HG02610 (cell line): ENCODE measurements at regions not wholly inside any gene's neighbourhood (a gene's known extent, or its start where the extent isn't known, plus 50 kb on each side); places are given as distances from the start of the nearest gene placed in this dataset.
"Not testable (repeated sequence)": the region's sequence is repeated elsewhere in the genome, so short reads cannot be mapped to it uniquely, and the experiment has no call there.

Source experiments
- ATAC-seq: cut with Tn5 transposase; IDR thresholded peaks from one replicate; pipeline ENCODE4 v1.9.1; 2021; ENCODE audit warnings: mild to moderate bottlenecking, moderate library complexity; ENCODE audit not compliant: unreplicated experiment

- ATAC-seq, result not testable (repeated sequence)
Measured at GRCh38 chr6:148022279-148022678, 320.4 kb upstream of the SASH1 start.

GRCh38 chr6:148027201-148027600 lies 315.4 kb upstream of the SASH1 start:
- ATAC-seq, result no peak

GRCh38 chr6:148035806-148036390 lies 306.7 kb upstream of the SASH1 start:
- ATAC-seq, result no peak

GRCh38 chr6:148037496-148037895 lies 305.1 kb upstream of the SASH1 start:
- no peak for ATAC-seq

GRCh38 chr6:148041546-148041945 lies 301.1 kb upstream of the SASH1 start:
- no peak for ATAC-seq

- ATAC-seq, result no peak
Measured at GRCh38 chr6:148042536-148042935, 300.1 kb upstream of the SASH1 start.

GRCh38 chr6:148044261-148044751 lies 298.3 kb upstream of the SASH1 start:
- ATAC-seq, result no peak

- no peak for ATAC-seq
Measured at GRCh38 chr6:148044921-148045320, 297.7 kb upstream of the SASH1 start.

- ATAC-seq, result no peak
Measured at GRCh38 chr6:148053209-148053608, 289.4 kb upstream of the SASH1 start.

- ATAC-seq, result no peak
Measured at GRCh38 chr6:148053796-148054195, 288.8 kb upstream of the SASH1 start.

GRCh38 chr6:148054219-148054618 lies 288.4 kb upstream of the SASH1 start:
- ATAC-seq, result no peak

GRCh38 chr6:148055419-148055818 lies 287.2 kb upstream of the SASH1 start:
- ATAC-seq, result no peak

- ATAC-seq, result no peak
Measured at GRCh38 chr6:148059869-148060268, 282.8 kb upstream of the SASH1 start.

- ATAC-seq, result no peak
Measured at GRCh38 chr6:148064406-148065134, 278.1 kb upstream of the SASH1 start.

- no peak for ATAC-seq
Measured at GRCh38 chr6:148068437-148069061, 274.1 kb upstream of the SASH1 start.

GRCh38 chr6:148069256-148069655 lies 273.4 kb upstream of the SASH1 start:
- no peak for ATAC-seq

GRCh38 chr6:148074291-148074690 lies 268.3 kb upstream of the SASH1 start:
- ATAC-seq, result no peak

- peak; percentile 81 for ATAC-seq
Measured at GRCh38 chr6:148074738-148075137, 267.9 kb upstream of the SASH1 start.

- ATAC-seq, result no peak
Measured at GRCh38 chr6:148075352-148075751, 267.3 kb upstream of the SASH1 start.

- no peak for ATAC-seq
Measured at GRCh38 chr6:148076051-148076450, 266.6 kb upstream of the SASH1 start.

GRCh38 chr6:148080315-148080714 lies 262.3 kb upstream of the SASH1 start:
- ATAC-seq, result no peak

- no peak for ATAC-seq
Measured at GRCh38 chr6:148081076-148081475, 261.6 kb upstream of the SASH1 start.
